Gastroesophageal sphincter (tissue), 3 donors: ENCODE measurements at regions not wholly inside any gene's neighbourhood (a gene's known extent, or its start where the extent isn't known, plus 50 kb on each side); places are given as distances from the start of the nearest gene placed in this dataset.

Source experiments
- CTCF ChIP-seq, 4 experiments: fragments of 200-600 bp in 2 of 4; fragments of 450-650 bp in 2 of 4; sonication (generic) in 1 of 4; IDR thresholded peaks; one replicate each; pipeline ENCODE4 v1.5.1; 2017 to 2019; ENCODE audit warnings: antibody characterized with exemption in 4 of 4, mild to moderate bottlenecking in 2 of 4, moderate library complexity in 2 of 4
- EP300 ChIP-seq: sonication (generic); formaldehyde crosslinking; IDR thresholded peaks from one replicate; pipeline ENCODE4 v1.6.1; 2017; ENCODE audit warnings: antibody characterized with exemption, mild to moderate bottlenecking

- TF ChIP-seq CTCF (IDR thresholded peaks at IDR 0.05), result no peak
- TF ChIP-seq EP300, result no peak
These were observed 113.0 kb upstream of the TLR3 start for GRCh38 chr4:185955826-185956543.
